ENCODE measurements at regions not wholly inside any gene's neighbourhood (a gene's known extent, or its start where the extent isn't known, plus 50 kb on each side); places are given as distances from the start of the nearest gene placed in this dataset.
A peak's percentile ranks its signal among the peaks of the same experiment; 100 is the strongest.
"Not testable (repeated sequence)": the region's sequence is repeated elsewhere in the genome, so short reads cannot be mapped to it uniquely, and the experiment has no call there.

- DNase-seq (ENCODE audit: low spot score): no peak
Measured at GRCh38 chr3:66933233-66933632, 64.9 kb upstream of the KBTBD8 start.

- no peak for DNase-seq (ENCODE audit: low spot score)
Measured at GRCh38 chr3:66934041-66934440, 64.1 kb upstream of the KBTBD8 start.

GRCh38 chr3:66934725-66935124 lies 63.4 kb upstream of the KBTBD8 start:
- DNase-seq (ENCODE audit: low spot score): no peak

GRCh38 chr3:66937041-66937440 lies 61.1 kb upstream of the KBTBD8 start:
- not testable (repeated sequence) for DNase-seq (ENCODE audit: low spot score)

- peak; percentile 85 for DNase-seq (ENCODE audit: low spot score)
Measured at GRCh38 chr3:66938338-66938963, 59.7 kb upstream of the KBTBD8 start.

GRCh38 chr3:66948041-66948440 lies 50.1 kb upstream of the KBTBD8 start:
- no peak for DNase-seq (ENCODE audit: low spot score)

Data from pons (tissue), 1 donor.